ENCODE measurements at regions not wholly inside any gene's neighbourhood (a gene's known extent, or its start where the extent isn't known, plus 50 kb on each side); places are given as distances from the start of the nearest gene placed in this dataset.

DNA sequence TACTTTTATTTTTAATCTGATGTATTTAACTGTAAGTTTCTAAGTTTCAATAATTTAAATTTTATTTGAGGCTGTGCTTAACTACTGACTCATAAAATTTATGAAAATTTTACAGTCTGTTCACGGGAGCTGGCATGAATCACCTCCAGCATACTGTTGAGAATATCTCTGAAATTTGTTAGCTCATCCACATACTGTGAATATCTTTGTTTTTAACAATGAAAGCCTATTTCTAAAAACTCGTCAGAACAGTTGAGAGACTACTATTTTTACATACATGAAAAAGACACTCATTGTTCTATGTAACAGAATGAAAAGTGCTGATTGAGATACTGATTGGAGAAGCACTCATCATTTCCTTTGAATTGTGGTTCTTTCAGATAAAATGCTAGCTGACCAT lies 749.3 kb downstream of the TENT5A start:
- TF ChIP-seq, protein P1, sequence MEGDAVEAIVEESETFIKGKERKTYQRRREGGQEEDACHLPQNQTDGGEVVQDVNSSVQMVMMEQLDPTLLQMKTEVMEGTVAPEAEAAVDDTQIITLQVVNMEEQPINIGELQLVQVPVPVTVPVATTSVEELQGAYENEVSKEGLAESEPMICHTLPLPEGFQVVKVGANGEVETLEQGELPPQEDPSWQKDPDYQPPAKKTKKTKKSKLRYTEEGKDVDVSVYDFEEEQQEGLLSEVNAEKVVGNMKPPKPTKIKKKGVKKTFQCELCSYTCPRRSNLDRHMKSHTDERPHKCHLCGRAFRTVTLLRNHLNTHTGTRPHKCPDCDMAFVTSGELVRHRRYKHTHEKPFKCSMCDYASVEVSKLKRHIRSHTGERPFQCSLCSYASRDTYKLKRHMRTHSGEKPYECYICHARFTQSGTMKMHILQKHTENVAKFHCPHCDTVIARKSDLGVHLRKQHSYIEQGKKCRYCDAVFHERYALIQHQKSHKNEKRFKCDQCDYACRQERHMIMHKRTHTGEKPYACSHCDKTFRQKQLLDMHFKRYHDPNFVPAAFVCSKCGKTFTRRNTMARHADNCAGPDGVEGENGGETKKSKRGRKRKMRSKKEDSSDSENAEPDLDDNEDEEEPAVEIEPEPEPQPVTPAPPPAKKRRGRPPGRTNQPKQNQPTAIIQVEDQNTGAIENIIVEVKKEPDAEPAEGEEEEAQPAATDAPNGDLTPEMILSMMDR (IDR thresholded peaks at IDR 0.05): no peak
- TF ChIP-seq, protein P2, sequence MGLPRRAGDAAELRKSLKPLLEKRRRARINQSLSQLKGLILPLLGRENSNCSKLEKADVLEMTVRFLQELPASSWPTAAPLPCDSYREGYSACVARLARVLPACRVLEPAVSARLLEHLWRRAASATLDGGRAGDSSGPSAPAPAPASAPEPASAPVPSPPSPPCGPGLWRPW (IDR thresholded peaks at IDR 0.05): no peak
- TF ChIP-seq JUN (IDR thresholded peaks at IDR 0.05): no peak
